NOMO-1 treated with dmso at 0.1 percent for 144 hours (cell line): ENCODE measurements at regions not wholly inside any gene's neighbourhood (a gene's known extent, or its start where the extent isn't known, plus 50 kb on each side); places are given as distances from the start of the nearest gene placed in this dataset.
A peak's percentile ranks its signal among the peaks of the same experiment; 100 is the strongest.
"Not testable (repeated sequence)": the region's sequence is repeated elsewhere in the genome, so short reads cannot be mapped to it uniquely, and the experiment has no call there.

Source experiments
- DNase-seq: peaks from one replicate; lab custom pipeline; 2025; ENCODE audit not compliant: unreplicated experiment; lab: John Stamatoyannopoulos, UW

DNA sequence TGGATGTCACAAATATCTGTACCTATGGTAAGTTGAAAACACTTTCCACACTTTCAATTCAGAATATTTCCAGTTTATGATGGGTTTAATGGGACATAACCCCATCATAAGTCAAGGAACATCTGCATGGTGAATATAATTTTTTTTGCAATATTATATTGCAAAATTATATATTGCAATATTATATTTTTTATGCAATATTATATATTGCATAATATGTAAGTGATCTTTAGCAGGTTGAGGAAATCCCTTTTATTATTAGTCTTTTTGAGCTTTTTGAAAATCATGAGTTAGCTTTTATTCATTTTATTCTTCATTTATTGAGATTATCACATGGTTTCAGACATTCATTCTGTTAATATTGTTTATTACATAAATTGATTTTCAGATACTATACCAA lies 342.2 kb upstream of the GALNT5 start:
- DNase-seq = no peak

DNA sequence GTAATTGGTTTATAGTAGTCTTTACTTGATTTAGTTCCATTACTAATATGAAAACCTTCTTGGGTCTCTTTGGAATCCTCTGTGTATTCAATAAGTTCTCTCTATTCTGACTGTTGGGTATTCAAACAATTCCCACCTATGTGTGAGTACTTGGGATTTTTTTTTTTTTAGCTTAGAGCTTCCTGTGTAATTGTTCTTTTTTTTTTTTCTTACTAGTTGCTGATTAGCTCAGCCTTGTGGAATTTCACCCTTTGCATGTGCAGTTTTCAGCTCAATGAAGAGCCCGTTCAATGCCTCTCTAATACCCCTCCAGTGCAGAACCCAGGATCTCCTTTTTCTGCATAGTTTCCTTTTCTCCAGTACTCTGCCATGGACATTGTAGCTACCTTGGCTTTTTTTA lies 339.1 kb upstream of the GALNT5 start:
- DNase-seq = no peak

DNA sequence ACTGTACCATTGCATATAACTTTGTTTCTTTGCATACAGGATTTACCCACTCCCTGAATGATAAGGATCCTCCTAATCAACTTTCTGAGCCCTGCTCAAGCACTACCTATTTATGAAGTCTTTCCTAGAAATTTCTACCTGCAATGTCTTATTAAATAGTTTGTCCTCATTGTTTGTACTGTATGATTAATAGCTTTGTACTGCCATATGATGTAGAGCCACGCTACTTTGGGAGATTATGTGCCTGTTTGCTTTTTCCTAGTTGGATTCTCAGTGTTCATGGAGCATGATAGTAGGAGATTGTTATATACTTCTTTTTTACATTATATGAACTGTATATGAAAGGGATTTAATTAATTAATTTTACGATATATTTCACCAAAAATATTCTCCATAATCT lies 327.1 kb upstream of the GALNT5 start:
- DNase-seq = no peak

DNA sequence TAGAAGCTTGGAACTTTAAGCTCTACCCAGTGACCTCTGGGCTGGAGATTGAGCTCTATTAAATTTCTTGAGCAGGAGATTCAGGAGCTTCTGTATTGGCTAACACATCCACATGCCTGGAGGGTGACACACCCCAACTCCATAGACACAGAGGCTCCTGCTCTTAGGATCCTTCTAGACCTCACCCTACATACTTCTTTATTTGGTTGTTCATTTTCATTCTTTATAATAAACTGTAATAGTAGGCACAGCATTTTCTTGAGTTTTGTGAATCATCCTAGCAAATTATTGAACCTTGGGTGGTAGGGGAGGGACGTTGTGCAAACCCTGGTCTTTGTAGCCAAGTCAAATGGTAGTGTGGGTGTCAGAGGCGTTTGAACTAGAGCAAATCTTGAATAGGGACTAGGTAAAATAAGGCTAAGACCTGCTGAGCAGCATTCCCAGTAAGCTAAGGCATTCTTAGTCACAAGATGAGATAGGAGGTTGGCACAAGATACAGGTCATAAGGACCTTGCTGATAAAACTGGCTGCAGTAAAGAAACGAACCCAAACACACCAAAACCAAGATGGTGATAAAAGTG lies 323.8 kb upstream of the GALNT5 start:
- no peak for DNase-seq

DNA sequence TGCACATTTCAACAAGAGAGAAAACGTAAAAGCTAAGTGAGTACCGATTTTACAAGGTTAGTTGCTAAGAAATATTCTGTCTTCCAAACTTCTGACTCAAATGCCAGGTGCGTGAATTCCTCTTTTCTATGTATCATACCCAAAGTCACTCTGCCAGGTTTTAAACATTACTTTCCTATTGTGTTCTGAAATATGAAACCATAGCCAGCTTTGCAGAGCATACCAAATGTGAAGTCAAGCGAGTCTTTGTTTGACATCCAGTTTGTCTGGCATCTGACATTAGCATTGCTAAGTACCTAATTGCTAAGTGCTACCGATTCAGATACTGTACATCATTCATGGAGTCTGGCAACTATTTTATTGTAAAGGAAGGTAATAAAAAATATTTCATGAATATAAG lies 321.9 kb upstream of the GALNT5 start:
- no peak for DNase-seq

DNA sequence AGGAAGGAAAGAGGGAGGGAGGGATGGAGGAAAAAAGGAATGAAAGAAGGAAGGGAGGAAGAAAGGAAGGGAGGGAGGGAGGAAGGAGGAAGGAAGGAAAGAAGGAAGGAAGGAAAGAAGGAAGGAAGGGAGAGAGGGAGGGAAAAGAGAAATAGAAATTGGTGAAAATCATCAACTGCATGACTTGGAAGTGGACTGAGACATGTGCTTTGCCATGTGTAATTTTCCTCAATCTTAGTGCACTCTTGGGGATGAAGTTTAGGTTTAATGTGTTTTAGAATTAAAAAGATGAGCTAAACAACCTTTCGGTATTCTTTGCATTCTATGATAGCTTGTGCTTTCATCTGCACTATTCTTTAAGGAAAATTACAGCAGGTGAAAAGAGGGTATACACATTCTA lies 320.1 kb upstream of the GALNT5 start:
- DNase-seq = no peak

DNA sequence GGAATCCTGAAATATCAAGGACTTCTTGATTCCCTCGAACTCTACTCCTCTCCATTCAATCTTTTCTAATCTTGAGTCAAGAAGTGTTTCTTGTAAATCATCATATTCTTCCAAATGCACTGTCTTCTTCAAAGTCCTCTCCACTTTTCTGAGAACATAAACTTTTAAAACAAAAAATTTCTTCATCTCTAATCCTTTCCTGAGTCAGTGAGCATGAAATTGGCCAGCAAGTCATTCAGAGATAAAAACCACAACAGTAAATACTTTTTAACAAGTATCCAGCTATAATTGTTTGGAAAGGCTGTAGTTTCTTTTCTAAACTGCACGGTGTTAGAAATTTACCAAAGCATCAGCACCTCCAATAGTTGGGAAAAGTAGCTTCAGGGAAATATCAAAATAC lies 312.6 kb upstream of the GALNT5 start:
- DNase-seq = no peak

DNA sequence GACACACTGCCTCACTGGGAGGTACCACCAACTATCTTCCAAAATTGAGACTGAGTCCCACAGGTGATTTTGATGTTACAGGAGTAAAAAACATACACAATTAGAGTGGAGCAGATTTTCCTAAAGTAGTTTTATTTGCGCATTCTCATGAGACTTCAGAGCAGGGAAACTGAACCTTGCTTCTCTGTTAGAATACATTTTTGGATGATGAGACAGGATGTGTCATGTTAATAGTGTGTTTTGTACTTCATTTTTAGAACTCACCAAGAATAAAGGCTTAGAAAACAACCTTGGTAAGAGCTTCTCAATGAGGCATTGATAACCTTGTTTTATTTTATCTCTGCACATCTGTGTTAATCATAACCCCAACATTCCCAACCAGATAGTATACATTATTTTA lies 310.2 kb upstream of the GALNT5 start:
- DNase-seq = no peak

DNA sequence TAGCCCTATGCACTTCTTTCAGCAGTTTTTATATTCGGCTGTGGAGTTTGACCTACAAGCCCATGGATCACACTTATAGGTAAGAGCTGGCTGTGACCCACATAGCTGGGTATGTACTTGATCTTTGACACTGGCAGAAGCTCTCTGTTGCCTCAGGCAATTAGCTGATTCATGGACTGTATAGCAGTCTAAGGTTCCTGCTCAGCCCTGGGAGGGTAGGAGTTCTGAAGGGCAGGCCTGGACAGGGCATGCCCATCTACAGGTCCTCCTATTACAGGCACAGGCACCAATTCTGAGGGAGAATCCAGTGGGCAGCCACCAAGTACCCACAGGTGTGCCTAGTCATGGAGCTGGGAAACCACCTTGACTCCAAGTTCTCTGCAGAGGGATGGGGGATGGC lies 301.8 kb upstream of the GALNT5 start:
- no peak for DNase-seq

DNA sequence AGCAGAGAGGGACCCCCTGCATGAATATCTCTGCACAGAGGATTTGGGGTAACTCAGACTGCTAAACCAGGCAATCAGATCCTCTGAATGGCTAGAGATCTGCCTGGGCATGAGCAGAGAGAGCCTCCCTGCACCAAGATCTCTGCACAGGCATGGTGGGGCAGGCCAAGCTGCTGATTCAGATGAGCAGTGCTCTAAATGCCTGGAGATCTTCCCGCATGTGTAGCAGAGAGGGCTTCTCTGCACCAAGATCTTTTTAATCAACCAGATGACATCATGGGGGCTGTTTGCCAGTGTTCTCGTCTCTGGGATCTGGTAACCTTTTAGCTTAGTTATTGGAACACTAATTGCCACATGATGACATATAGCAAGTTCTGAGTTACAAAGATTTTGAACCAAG lies 301.3 kb upstream of the GALNT5 start:
- DNase-seq = no peak

DNA sequence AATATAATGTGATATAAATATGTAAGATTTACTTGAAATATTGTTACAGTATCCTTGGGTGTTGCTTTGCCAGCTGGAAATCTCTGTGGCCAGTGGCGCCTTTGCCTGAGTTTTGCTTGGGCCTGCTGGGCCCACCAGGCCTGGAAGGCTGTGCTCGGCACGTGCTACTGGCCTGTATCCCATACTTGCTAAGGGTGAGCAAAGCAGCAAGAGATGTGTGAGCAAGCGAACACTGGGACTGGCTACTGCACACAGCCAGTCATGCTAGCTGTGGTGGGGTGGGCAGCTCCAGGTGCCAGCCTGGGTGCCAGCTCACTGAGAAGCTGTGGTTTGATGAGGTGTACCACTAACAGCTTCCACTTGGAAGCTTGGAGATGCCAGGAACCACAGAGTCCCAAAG lies 299.1 kb upstream of the GALNT5 start:
- no peak for DNase-seq

DNA sequence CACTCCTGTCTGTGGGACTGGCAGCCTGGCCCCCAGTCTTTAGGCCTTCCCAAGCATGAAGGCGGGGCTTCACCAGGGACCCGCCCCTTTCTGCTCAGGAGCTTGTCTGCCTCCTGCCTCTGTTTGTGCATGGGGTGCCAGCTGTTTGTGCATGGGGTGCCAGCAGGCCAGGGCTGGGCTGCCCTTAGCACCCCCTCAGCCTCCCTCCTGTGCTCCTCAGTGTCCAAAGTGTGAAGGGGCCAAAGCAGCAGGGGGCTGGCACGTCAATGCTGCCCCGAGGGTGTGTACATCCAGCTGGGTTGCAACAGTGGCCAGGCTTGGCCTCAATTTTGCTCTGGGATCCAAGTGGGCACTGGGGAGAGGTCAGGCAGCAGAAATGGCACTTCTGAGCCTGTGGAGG lies 298.0 kb upstream of the GALNT5 start:
- no peak for DNase-seq

DNA sequence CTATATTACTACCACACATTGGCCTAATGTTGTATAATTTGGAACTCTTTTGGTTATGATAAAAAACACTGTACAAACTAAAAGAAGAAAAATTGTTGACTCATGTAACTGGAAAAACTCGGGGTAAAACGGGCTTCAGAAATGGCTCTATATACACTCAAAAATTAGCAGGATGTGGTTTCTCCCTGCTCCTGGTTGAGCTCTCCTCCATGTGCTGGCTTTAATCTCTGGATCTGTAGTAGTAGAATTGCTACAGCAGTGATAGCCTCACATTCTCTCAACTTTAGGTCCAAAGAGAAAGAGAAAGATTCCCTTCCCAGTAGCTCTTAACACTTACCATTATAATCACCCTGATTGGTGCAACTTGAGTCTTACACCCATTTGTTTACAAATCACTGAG lies 274.9 kb upstream of the GALNT5 start:
- DNase-seq = no peak

DNA sequence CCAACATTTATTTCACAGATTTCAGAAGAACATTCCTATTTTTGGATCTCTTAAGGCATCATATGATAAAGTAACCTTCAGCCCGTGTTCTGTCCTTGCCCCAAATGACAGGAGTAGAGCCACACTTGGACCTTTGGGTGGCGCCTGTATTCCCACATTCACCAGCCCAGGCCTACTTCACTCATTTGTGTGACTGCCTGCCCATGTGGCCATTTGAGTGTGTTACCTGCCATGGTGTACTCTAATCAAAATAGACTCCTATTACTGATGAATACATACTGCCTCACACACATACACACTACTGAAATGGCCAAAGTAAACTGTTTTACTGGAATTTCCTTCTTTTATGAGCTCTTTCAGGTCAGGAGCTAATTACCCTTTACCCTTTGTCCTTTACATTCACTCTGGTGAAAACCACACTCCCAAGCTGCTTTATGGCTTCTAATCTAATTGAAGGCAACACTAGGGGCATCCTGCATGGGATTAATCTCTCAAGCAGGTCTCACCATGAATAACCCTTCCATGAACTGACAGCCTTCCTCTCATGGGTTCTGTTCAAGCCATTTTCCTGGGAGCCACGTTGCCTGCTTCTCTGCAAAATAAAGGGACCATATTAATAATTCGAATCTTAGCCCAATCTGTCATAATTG lies 271.0 kb upstream of the GALNT5 start:
- DNase-seq = no peak

DNA sequence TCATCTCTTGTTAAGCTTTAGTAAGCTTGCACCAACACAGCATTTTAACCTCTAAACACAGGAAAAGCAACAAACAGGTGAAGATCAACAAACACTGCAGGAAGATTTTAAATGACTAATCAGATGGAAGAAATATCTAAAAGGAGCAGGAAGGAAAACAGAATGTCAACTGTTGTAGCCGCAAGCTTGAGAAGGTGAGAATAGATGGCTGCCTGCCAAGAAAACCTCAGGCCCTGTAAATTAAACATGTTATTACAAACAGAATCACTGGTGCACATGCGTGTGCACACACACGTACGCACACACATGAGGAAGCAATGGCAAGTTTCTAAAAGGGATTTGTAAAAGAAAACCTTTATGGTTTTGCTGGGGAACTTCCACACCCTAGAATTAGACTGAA lies 257.8 kb upstream of the GALNT5 start:
- DNase-seq = no peak

DNA sequence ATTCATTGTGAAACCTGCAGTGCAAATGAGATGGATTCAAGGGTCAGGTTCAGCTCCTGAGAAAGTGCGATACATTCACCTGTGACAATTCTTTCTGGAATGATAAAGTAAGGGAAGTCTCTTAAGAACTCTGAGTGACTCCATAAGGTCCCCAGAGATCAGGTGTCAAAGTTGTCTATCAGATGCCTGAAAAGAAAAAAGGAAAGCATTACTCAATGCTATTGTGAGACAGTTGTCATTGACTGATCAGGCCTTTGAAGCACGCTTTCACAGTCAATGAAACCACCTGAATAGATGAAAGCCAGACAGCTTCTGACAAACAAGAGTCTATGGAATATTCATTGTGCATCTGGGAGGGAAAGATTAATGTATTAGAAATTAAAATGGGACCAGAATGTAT lies 252.7 kb upstream of the GALNT5 start:
- DNase-seq = no peak

DNA sequence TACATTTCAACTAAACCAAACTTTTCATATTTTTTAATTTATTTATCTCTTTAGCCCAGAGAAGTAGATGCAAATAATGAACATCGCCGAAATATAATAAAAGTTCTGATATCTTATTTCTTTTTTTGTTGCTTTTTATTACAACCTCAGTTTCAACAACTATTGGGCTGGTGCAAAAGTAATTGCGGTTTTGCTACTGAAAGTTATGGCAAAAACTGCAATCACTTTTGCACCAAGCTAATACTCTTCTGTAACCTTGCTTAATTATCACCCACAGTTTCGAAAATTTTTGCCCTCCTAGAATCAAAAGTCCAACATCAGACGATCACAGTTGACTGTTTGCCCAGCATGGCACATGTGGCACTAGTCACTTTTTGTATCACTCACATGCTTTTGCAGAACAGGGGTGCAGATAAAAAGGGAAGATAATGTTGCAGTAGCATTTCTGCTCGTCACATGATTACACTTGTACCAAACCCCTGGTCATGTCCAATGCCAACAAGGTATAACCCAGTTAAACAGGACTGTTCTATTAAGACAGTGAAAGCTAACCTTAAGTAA lies 242.4 kb upstream of the GALNT5 start:
- DNase-seq = no peak

DNA sequence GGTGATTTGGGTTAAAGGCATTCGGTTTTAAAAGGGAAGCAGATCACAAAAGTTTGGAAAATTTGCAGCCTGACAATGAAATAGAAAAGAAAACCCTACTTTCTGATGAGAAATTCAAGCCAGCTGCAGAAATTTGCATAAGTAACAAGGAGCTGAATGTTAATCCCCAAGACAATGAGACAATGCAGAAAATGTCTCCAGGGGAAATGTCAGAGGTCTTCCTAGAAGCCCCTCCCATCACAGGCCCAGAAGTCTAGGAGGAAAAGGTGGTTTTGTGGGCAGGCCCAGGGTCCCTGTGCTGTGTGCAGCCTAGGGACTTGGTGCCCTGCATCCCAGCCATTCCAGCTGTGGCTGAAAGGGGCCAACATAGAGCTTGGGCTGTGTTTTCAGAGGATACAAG lies 234.2 kb upstream of the GALNT5 start:
- not testable (repeated sequence) for DNase-seq

DNA sequence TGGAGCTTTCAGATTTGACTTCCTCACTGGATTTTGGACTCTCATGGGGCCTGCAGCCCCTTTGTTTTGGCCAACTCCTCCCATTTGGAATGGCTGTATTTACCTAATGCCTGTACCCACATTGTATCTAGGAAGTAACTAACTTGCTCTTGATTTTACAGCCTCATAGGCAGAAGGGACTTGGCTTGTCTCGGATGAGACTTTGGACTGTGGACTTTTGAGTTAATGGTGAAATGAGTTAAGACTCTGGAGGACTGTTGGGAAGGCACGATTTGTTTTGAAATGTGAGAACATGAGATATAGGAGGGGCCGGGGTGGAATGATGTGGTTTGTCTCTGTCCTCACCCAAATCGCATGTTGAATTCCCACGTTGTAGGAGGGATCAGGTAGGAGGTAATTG lies 233.4 kb upstream of the GALNT5 start:
- DNase-seq = no peak

DNA sequence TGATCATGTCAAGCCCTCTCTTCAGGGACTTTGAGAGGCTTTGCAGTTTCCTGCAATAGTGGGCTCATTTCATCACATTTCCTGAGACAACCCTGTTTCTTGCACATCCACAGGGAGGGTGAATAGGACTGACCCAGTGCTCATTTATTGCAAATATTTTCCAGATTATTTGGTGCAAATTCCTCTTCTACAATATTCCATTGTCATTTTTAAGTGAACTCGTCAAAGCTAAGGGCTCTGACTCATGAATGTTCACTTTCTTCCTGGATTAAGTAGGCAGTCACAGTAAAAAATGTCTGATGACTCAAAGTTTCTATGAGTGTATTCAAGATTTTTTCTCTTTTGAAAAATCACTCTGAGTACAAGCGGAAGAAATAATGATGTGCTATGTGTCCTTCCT lies 225.5 kb upstream of the GALNT5 start:
- no peak for DNase-seq

DNA sequence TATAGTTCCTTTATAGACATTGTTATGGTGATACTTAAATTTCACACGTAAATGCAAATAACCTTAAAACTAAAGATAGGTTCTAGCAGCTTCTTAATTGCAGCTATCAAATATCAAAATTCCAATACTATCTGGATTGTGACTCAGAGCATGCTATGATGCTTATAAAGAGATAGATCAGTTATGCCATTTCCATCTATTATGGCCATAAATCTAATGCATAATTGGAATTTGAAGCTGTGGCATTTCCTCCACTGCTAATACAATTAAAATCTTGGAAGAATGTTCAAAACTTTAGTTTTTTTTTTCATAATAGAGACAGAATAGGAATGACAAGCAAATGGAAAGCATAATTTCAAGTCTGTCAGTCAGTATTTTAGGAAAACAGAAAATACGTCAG lies 220.8 kb upstream of the GALNT5 start:
- no peak for DNase-seq

DNA sequence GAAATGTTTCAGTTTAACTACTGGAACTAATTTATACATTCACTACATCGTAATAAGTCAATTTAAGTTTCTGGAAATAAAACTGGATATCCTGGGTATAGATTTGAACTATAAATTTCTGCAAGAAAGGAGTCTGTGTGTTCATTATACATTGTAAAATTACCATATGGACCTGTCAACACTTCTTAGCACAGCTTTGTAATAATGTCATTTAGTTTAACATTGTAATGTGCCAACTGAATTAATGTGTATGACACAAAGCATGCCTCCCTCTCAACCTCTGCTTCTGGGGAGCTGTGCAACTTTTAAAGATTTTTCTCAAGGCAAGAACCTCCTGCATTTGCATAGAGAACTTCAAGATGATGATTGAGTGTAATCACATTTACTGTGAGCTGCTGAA lies 213.7 kb upstream of the GALNT5 start:
- no peak for DNase-seq

DNA sequence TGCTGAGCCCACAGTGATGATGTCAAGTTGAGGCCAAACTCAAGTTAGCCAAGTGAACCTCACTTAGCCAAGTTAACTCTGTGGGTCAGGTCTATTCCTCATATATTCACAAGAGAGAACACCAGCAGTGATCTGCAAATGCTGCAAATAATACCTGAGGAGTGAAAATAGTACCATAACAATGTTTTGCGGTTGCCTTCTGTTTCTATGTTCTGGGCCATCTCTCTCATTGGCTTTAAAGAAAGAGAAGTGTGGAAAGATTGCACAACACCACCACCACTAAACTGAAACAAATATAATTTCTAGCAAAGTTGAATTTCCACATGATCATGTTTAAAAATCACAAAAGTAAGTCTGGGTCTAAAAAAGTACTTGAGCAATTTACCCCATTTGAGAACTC lies 211.1 kb upstream of the GALNT5 start:
- peak; percentile 22 for DNase-seq
